HEK293 (cell line): ENCODE measurements at regions not wholly inside any gene's neighbourhood (a gene's known extent, or its start where the extent isn't known, plus 50 kb on each side); places are given as distances from the start of the nearest gene placed in this dataset.

ENCODE experiments used
- CTCF ChIA-PET: fragments of 350-600 bp; formaldehyde crosslinking; extraction: SDS; loops from one replicate; lab custom pipeline; 2021; ENCODE audit warnings: antibody characterized with exemption; lab: Yijun Ruan, JAX
- POLR2A ChIA-PET: fragments of 300-600 bp; formaldehyde crosslinking; extraction: SDS; loops from one replicate; lab custom pipeline; 2020; ENCODE audit warnings: antibody characterized with exemption, inconsistent platforms; lab: Yijun Ruan, JAX
- H3K27ac ChIP-seq: fragments of 200-500 bp; sonication (Bioruptor generic); 2 replicates; pipeline ENCODE4 v1.5.1; 2014; ENCODE audit warnings: low read depth, low read length, control low read depth, inconsistent platforms; ENCODE audit errors: extremely low read depth
- H3K36me3 ChIP-seq, 2 experiments: fragments of 200-500 bp in 1 of 2; sonication (Bioruptor generic) in 1 of 2; 1 replicate in 1 of 2; 2 replicates in 1 of 2; pipeline ENCODE4 v1.5.1; 2014 to 2017; ENCODE audit warnings: inconsistent platforms in 2 of 2, low read length in 2 of 2; ENCODE audit not compliant: control insufficient read depth in 2 of 2, insufficient read depth in 1 of 2
- H3K4me1 ChIP-seq: fragments of 200-500 bp; sonication (Bioruptor generic); 2 replicates; pipeline ENCODE4 v1.5.1; 2014; ENCODE audit warnings: mild to moderate bottlenecking, low read length, inconsistent platforms; ENCODE audit not compliant: control insufficient read depth, insufficient read depth
- H3K4me3 ChIP-seq: 2 replicates; pipeline ENCODE4 v1.5.1; 2011; ENCODE audit warnings: low read depth, mild to moderate bottlenecking, control low read depth, low read length, moderate library complexity
- H3K9me3 ChIP-seq: fragments of 200-500 bp; sonication (Bioruptor generic); 2 replicates; pipeline ENCODE4 v1.5.1; 2014; ENCODE audit warnings: low read depth, low read length, inconsistent platforms; ENCODE audit not compliant: control insufficient read depth, insufficient read depth
- BCL11A ChIP-seq: fragments of 450-650 bp; formaldehyde crosslinking; IDR thresholded peaks from 2 replicates; pipeline ENCODE4 v1.5.1; 2016; ENCODE audit warnings: low read depth, missing biosample characterization, missing genetic modification characterization
- GFI1B ChIP-seq: fragments of 450-650 bp; formaldehyde crosslinking; IDR thresholded peaks from 2 replicates; pipeline ENCODE4 v1.5.1; 2016; ENCODE audit warnings: missing biosample characterization, missing genetic modification characterization
- GLIS1 ChIP-seq: fragments of 450-650 bp; formaldehyde crosslinking; IDR thresholded peaks from 2 replicates; pipeline ENCODE4 v1.5.1; 2016; ENCODE audit warnings: missing biosample characterization, missing genetic modification characterization
- HOXD13 ChIP-seq: sonication (generic); formaldehyde crosslinking; IDR thresholded peaks from 2 replicates; pipeline ENCODE4 v1.8.0; 2022; ENCODE audit warnings: missing genetic modification reagents, borderline replicate concordance
- IKZF3 ChIP-seq: fragments of 450-650 bp; IDR thresholded peaks from 2 replicates; pipeline ENCODE4 v1.5.0; 2018; ENCODE audit warnings: missing biosample characterization, mild to moderate bottlenecking, missing genetic modification characterization, moderate library complexity
- PRDM1 ChIP-seq: fragments of 450-650 bp; formaldehyde crosslinking; IDR thresholded peaks from 2 replicates; pipeline ENCODE4; 2016; ENCODE audit warnings: missing biosample characterization, missing genetic modification characterization
- PRDM4 ChIP-seq: fragments of 450-650 bp; formaldehyde crosslinking; IDR thresholded peaks from 2 replicates; pipeline ENCODE4 v1.5.1; 2017; ENCODE audit warnings: missing biosample characterization, missing genetic modification characterization
- REPIN1 ChIP-seq: fragments of 450-650 bp; formaldehyde crosslinking; IDR thresholded peaks from 2 replicates; pipeline ENCODE4 v1.5.1; 2017; ENCODE audit warnings: missing biosample characterization, missing genetic modification characterization, low read depth
- SP2 ChIP-seq: fragments of 450-650 bp; formaldehyde crosslinking; IDR thresholded peaks from 2 replicates; pipeline ENCODE4 v1.5.1; 2016; ENCODE audit warnings: missing biosample characterization, missing genetic modification characterization
- SP3 ChIP-seq: fragments of 450-650 bp; formaldehyde crosslinking; IDR thresholded peaks from 2 replicates; pipeline ENCODE4 v1.5.1; 2016; ENCODE audit warnings: missing biosample characterization, missing genetic modification characterization
- TRIM28 ChIP-seq: IDR thresholded peaks from 2 replicates; pipeline ENCODE4 v1.6.1; 2011; ENCODE audit warnings: low read length, control low read depth, borderline replicate concordance
- ZBTB11 ChIP-seq: fragments of 450-650 bp; formaldehyde crosslinking; conservative IDR thresholded peaks from 2 replicates; pipeline ENCODE4 v1.5.1; 2016; ENCODE audit warnings: low read depth, missing biosample characterization, missing genetic modification characterization
- ZBTB21 ChIP-seq: fragments of 450-650 bp; formaldehyde crosslinking; IDR thresholded peaks from 2 replicates; pipeline ENCODE4 v1.5.1; 2017; ENCODE audit warnings: missing biosample characterization, missing genetic modification characterization
- ZFHX2 ChIP-seq: fragments of 450-650 bp; formaldehyde crosslinking; conservative IDR thresholded peaks from 2 replicates; pipeline ENCODE4 v1.5.1; 2016; ENCODE audit warnings: missing biosample characterization, missing genetic modification characterization
- ZFP3 ChIP-seq: fragments of 450-650 bp; formaldehyde crosslinking; IDR thresholded peaks from 2 replicates; pipeline ENCODE4 v1.5.1; 2016; ENCODE audit warnings: low read depth, missing biosample characterization, missing genetic modification characterization
- ZNF114 ChIP-seq: fragments of 450-650 bp; formaldehyde crosslinking; IDR thresholded peaks from 2 replicates; pipeline ENCODE4 v1.5.0; 2017; ENCODE audit warnings: missing biosample characterization, missing genetic modification characterization
- ZNF23 ChIP-seq: fragments of 450-650 bp; formaldehyde crosslinking; IDR thresholded peaks from 2 replicates; pipeline ENCODE4 v1.5.1; 2016; ENCODE audit warnings: missing biosample characterization, missing genetic modification characterization, borderline replicate concordance
- ZNF266 ChIP-seq: fragments of 450-650 bp; formaldehyde crosslinking; IDR thresholded peaks from 2 replicates; pipeline ENCODE4 v1.5.1; 2016; ENCODE audit warnings: missing biosample characterization, missing genetic modification characterization, low read depth
- ZNF449 ChIP-seq: fragments of 450-650 bp; formaldehyde crosslinking; IDR thresholded peaks from 2 replicates; pipeline ENCODE4 v1.5.1; 2017; ENCODE audit warnings: missing biosample characterization, mild to moderate bottlenecking, missing genetic modification characterization, moderate library complexity
- ZNF48 ChIP-seq: fragments of 450-650 bp; formaldehyde crosslinking; IDR thresholded peaks from 2 replicates; pipeline ENCODE4 v1.5.1; 2016; ENCODE audit warnings: missing biosample characterization, missing genetic modification characterization
- ZNF510 ChIP-seq: fragments of 450-650 bp; formaldehyde crosslinking; IDR thresholded peaks from 2 replicates; pipeline ENCODE4 v1.5.1; 2018; ENCODE audit warnings: mild to moderate bottlenecking, missing genetic modification characterization, missing biosample characterization; ENCODE audit not compliant: insufficient replicate concordance
- ZNF529 ChIP-seq: fragments of 450-650 bp; formaldehyde crosslinking; IDR thresholded peaks from 2 replicates; pipeline ENCODE4 v1.5.1; 2017; ENCODE audit warnings: missing genetic modification characterization, missing biosample characterization; ENCODE audit not compliant: insufficient replicate concordance
- ZNF530 ChIP-seq: fragments of 450-650 bp; formaldehyde crosslinking; IDR thresholded peaks from 2 replicates; pipeline ENCODE4 v1.5.1; 2016; ENCODE audit warnings: low read depth, missing biosample characterization, missing genetic modification characterization
- ZNF544 ChIP-seq: fragments of 450-650 bp; formaldehyde crosslinking; IDR thresholded peaks from 2 replicates; pipeline ENCODE4 v1.5.0; 2017; ENCODE audit warnings: missing biosample characterization, missing genetic modification characterization
- ZNF548 ChIP-seq: fragments of 450-650 bp; formaldehyde crosslinking; IDR thresholded peaks from 2 replicates; pipeline ENCODE4 v1.5.1; 2016; ENCODE audit warnings: missing biosample characterization, missing genetic modification characterization
- ZNF580 ChIP-seq: fragments of 450-650 bp; formaldehyde crosslinking; IDR thresholded peaks from 2 replicates; pipeline ENCODE4 v1.5.1; 2016; ENCODE audit warnings: missing biosample characterization, missing genetic modification characterization
- ZNF600 ChIP-seq: fragments of 450-650 bp; formaldehyde crosslinking; IDR thresholded peaks from 2 replicates; pipeline ENCODE4 v1.5.1; 2016; ENCODE audit warnings: missing biosample characterization, missing genetic modification characterization
- ZNF621 ChIP-seq: fragments of 450-650 bp; formaldehyde crosslinking; IDR thresholded peaks from 2 replicates; pipeline ENCODE4 v1.5.1; 2017; ENCODE audit warnings: missing biosample characterization, missing genetic modification characterization
- ZNF624 ChIP-seq: fragments of 450-650 bp; formaldehyde crosslinking; IDR thresholded peaks from 2 replicates; pipeline ENCODE4 v1.5.1; 2017; ENCODE audit warnings: missing biosample characterization, missing genetic modification characterization
- ZNF707 ChIP-seq: fragments of 450-650 bp; formaldehyde crosslinking; IDR thresholded peaks from 2 replicates; pipeline ENCODE4 v1.5.1; 2016; ENCODE audit warnings: missing biosample characterization, missing genetic modification characterization
- ZNF843 ChIP-seq: fragments of 450-650 bp; formaldehyde crosslinking; IDR thresholded peaks from 2 replicates; pipeline ENCODE4 v1.5.1; 2016; ENCODE audit warnings: missing biosample characterization, missing genetic modification characterization
- ZXDB ChIP-seq: fragments of 450-650 bp; formaldehyde crosslinking; IDR thresholded peaks from 2 replicates; pipeline ENCODE4 v1.5.1; 2016; ENCODE audit warnings: missing biosample characterization, missing genetic modification characterization

- no peak for TF ChIP-seq REPIN1
- no peak for TF ChIP-seq ZNF114
- TF ChIP-seq ZNF621 (tag by site-specific recombination), result no peak
- no peak for TF ChIP-seq ZNF530 (tag by site-specific recombination)
- no peak for TF ChIP-seq ZNF544 (tag by site-specific recombination)
- TF ChIP-seq ZNF548 (tag by site-specific recombination), result no peak
- TF ChIP-seq ZNF529 (tag by site-specific recombination), result no peak
- TF ChIP-seq ZNF449 (tag by site-specific recombination), result no peak
- no peak for TF ChIP-seq ZFHX2 (tag by site-specific recombination)
- TF ChIP-seq ZXDB (tag by site-specific recombination), result no peak
- no peak for TF ChIP-seq ZNF580
- no peak for TF ChIP-seq ZNF266 (tag by site-specific recombination)
- no peak for TF ChIP-seq ZNF600
- TF ChIP-seq ZFP3 (tag by site-specific recombination), result no peak
- TF ChIP-seq SP2 (tag by site-specific recombination), result no peak
- no peak for TF ChIP-seq GFI1B (tag by site-specific recombination)
- TF ChIP-seq TRIM28, result no peak
- no peak for TF ChIP-seq IKZF3 (tag by site-specific recombination)
- TF ChIP-seq ZBTB21 (tag by site-specific recombination), result no peak
- ChIA-PET CTCF (no interaction called here), POLR2A (no interaction called here)
- H3K4me3 ChIP-seq, result no peak overlapping the region
- no peaks in the 10 kb centered on the region for H3K9me3 ChIP-seq
- no peaks in the 10 kb centered on the region for H3K4me1 ChIP-seq
- H3K27ac ChIP-seq, result no peak overlapping the region
- no peaks in the 10 kb centered on the region for H3K36me3 ChIP-seq
Measured at GRCh38 chr5:63121471-63121870, 542.9 kb downstream of the LRRC70 start.

- ChIA-PET POLR2A (no interaction called here), CTCF (no interaction called here)
- Histone ChIP-seq H3K9me3 (no peaks in the 10 kb centered on the region), H3K27ac (no peak overlapping the region), H3K36me3 (no peaks in the 10 kb centered on the region), H3K4me3 (no peak overlapping the region), H3K4me1 (no peaks in the 10 kb centered on the region)
- TF ChIP-seq ZNF600 (no peak), ZNF23 (no peak), PRDM4 (tag by site-specific recombination) (no peak), ZBTB11 (tag by site-specific recombination) (no peak), ZNF843 (tag by site-specific recombination) (no peak), HOXD13 (CRISPR knock-in tag) (no peak), ZNF624 (tag by site-specific recombination) (no peak), SP3 (tag by site-specific recombination) (no peak), ZNF48 (tag by site-specific recombination) (no peak), SP2 (tag by site-specific recombination) (no peak), BCL11A (no peak), ZNF707 (tag by site-specific recombination) (no peak), GLIS1 (tag by site-specific recombination) (no peak), PRDM1 (tag by site-specific recombination) (no peak), ZNF510 (tag by site-specific recombination) (no peak), IKZF3 (tag by site-specific recombination) (no peak)
Measured at GRCh38 chr5:63118221-63118620, 539.6 kb downstream of the LRRC70 start.
